Stimulated activated CD4-positive, alpha-beta T cell treated with anti-CD3 and anti-CD28 coated beads, Interleukin-1b, Interleukin-23, amount 100 ng/mL, for 4 hours (primary cell): ENCODE measurements at regions not wholly inside any gene's neighbourhood (a gene's known extent, or its start where the extent isn't known, plus 50 kb on each side); places are given as distances from the start of the nearest gene placed in this dataset.
"Not testable (repeated sequence)": the region's sequence is repeated elsewhere in the genome, so short reads cannot be mapped to it uniquely, and the experiment has no call there.

Source experiments
- DNase-seq, 2 donors: peaks; one replicate each; pipeline ENCODE4 v3.0.0-alpha.2; 2020; ENCODE audit warnings: low read depth in 2 of 2

DNA sequence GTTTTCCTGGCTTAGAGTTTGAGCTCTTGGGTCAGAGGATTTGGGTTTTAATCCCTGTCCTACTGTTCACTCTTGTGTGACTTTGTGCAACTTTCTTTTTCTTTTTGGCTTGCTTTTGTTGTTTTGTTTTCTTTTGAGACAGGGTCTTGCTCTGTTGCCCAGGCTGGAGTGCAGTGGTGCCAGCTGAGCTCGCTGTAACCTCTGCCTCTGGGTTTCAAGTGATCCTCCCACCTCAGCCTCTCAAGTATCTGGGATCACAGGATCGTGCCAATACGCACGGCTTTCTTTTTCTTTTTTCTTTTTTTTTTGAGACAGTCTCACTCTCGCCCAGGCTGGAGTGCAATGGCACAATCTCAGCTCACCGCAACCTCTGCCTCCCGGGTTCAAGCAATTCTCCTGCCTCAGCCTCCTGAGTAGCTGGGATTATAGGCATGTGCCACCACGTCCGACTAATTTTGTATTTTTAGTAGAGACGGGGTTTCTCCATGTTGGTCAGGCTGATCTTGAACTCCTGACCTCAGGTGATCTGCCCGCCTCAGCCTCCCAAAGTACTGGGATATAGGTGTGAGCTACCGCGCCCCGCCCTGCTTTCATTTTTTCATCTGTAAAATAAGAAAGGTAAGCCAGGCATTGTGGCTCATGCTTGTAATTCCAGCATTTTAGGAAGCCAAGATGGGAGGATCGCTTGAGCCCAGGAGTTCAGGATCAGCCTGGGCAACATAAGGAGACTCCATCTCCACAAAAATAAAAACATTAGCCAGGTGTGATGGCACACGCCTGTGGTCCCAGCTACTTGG is 76.1 kb upstream of the ZNF217 start:
- DNase-seq = not testable (repeated sequence)

DNA sequence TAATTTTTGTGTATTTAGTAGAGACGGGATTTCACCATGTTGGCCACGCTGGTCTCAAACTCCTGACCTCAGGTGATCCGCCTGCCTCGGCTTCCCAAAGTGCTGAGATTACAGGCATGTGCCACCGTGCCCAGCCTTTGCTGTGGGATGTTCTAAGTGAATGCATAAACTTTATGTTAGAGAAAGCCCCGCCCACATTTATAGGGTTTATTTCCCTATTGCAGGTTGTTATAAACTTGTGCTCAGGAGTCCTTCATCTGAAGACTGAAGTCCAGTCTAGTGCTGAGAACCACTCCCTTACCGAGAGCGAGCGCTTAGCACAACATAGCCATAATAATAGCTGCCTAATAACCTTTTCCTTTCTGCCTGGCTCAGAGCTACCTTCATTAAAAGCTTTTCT is 75.4 kb upstream of the ZNF217 start:
- DNase-seq = no peak

DNA sequence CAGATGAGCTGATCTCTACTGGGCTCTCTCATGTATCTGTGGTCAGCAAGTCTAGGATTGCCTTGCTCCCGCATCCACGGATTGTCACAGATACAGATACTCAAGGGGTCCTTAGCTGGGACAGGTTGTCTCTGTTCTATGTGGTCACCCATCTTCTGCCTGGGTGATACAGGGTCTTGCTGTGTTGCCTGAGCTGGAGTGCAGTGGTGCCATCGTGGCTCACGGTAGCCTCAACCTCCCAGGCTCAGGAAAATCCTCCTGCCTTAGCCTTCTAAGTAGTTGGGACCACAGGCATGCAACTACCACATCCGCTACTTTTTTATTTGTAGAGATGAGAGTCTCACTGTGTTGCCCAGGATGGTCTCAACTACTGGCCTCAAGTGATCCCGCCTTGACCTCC is 72.5 kb upstream of the ZNF217 start:
- DNase-seq = no peak

DNA sequence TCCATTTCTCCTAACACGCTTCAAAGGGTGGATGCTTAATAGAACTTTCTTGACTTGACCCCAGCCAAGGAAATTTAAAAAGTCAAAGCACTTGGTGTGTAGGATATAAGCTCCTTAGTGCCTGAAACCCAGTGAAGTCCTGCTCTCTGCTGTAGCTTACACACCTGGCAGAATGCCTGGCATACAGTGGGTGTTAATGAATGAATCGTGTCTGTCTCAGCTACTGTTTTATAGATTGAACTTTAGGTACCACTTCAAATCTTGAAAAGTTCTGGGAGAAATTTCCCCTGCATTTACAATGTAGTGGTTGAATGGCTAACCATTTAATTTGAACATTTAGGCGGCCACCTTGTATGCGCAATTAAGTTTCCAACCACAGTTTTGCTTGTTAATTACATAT is 70.5 kb upstream of the ZNF217 start:
- DNase-seq = no peak

DNA sequence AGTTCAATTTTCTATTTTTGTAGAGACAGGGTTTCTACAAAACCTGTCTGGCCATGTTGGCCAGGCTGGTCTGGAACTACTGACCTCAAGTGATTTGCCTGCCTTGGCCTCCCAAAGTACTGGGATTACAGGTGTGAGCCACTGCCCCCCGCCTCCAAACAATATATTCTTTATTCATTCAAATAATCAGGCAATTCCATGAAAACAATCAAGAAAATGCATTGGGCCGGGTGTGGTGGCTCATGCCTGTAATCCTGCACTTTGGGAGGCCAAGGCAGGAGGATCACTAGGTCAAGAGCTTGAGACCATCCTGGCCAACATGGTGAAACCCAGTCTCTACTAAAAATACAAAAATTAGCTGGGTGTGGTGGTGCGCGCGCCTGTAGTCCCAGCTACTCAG is 69.9 kb upstream of the ZNF217 start:
- not testable (repeated sequence) for DNase-seq

DNA sequence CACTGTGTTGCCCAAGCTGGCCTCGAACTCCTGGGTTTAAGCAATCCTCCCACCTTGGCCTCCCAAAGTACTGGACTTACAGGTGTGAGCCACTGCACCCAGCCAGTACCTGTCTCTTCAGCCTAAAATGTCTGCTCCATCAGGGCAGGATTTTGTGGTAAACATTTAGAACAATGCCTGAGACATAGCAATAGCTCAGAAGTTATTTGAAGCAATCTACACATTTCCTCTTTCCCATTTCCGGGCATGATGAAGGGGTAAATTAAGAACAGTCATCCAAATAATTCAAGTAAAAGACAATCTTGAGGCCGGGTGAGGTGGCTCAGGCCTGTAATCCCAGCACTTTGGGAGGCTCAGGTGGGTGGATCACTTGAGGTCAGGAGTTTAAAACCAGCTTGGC is 69.0 kb upstream of the ZNF217 start:
- DNase-seq = no peak

DNA sequence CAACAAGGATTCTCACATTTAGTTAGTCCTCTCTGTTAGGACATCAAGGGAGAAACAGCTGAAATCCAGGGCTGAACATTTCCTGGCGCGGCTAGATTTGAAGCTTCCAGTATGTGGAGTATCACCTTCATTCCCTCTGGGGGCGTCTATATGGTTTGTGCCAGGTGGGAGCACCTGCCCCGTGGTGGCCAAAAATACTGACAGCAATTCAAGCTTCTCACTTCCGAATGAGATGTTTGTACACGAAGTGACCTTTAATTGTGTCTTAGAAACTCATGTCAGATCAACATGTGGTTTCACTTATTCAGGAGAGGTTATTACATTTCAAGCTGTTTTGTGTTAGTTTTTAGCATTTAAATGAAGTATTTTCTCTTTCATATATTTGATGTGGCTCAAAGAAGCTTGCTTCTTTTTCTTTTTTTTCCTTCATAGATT is 67.3 kb upstream of the ZNF217 start:
- no peak for DNase-seq

DNA sequence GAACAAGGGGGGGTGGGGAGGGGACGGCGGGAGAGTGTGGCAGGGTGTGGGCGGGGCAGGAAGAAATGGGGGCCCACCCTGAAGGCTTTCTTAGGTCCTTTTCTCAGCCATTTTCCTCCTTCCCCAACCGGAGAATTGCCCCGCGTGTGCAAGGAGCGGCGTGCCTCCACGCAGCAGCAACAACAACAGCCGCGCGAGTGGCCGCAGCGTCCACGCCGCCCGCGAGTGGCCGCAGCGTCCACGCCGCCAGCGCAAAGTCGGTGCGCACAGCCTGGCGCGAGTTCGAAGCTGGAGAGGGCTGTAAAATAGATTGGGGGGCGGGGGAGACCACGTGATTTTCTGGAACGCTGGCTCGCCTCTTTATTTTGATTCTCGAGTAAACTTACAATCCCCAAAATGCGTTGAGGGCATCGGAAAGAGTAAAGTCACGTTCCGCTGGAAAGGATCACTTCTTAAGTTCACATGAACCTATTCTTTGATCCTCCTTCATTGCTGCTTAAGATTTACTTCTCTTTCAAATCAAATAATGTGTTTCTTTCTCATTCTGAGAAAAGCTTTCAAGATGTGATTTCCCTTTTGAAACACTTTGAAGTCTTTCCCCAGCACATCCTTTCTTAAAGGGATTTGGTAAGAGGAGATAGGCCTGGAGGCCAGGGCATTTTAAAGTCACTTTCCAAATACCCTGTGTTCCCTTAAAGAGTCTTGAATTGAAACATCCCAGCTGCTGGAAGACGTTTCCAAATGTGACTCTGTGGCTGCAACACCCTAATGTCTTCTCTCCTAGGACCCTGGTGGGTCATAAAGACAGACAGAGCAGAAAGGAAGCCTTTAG is 66.7 kb upstream of the ZNF217 start:
- peak; percentile 23 to 32 for DNase-seq

DNA sequence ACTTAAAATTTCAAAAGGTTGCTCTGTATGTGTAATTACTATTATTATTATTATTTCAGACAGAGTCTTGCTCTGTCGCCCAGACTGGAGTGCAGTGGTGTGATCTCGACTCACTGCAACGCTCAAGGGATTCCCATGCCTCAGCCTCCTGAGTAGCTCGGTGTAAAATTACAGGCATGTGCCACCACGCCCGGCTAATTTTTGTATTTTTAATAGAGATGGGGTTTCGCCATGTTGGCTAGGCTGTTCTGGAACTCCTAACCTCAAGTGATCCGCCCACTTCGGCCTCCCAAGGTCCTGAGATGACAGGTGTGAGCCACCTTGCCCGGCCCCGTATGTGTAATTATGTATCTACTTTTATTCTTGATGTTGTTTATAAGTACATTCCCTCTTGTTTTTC is 65.3 kb upstream of the ZNF217 start:
- DNase-seq = no peak

DNA sequence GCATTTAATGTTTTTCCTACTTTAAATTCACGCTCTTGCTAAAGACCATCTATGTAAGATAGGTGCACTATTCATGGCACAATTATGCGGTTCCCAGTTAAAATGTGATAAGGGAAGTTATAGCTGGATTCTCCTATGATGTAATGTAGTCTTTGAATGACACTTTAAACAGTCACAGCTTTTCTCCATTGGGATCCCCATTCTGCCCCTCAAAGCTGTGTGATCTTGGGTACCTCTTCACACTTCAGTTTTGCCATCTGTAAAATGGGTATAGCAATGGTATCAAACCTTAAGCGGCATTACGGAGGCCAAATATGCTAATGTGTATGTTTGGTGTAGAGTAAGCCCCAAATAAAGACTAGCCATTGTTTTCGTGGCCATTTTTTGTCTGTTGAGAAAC is 64.7 kb upstream of the ZNF217 start:
- no peak for DNase-seq

DNA sequence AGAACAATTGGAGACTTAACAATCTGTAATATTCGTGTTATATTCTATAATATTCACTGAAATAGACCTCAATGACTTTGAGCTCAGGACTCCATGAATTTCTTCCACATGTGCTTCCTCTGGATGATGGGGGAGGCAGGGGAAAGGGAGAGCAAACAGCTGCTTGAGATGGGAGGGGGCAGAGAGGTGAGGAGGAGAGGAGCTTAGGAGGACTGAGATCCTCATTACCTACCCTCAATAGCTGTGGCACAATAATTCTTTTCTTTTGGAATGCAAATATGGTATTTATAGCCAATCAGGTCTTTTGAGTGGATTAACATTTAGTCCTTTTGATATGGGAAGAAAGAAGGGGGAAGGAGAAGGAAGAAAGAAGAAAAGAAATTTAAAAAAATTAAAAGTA is 64.1 kb upstream of the ZNF217 start:
- DNase-seq = no peak

DNA sequence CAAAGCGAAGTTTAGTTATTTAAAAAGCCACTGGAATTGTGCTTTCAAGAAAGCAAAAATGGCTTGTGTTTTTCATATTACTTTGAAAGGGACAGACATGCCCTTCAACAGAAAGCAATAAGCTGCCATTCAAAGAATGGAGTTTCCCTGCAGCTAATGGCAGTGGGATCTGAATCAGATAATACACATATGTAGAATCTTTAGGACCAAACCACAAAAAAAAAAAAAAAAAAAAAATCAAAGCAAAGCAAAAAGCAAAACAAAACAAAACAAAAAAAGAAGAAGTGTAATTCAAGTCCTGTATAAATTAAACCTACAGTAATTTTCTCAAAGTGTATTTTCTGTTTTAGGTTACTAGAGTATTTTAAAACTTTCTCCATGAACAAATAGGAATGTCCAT is 63.6 kb upstream of the ZNF217 start:
- DNase-seq = no peak

DNA sequence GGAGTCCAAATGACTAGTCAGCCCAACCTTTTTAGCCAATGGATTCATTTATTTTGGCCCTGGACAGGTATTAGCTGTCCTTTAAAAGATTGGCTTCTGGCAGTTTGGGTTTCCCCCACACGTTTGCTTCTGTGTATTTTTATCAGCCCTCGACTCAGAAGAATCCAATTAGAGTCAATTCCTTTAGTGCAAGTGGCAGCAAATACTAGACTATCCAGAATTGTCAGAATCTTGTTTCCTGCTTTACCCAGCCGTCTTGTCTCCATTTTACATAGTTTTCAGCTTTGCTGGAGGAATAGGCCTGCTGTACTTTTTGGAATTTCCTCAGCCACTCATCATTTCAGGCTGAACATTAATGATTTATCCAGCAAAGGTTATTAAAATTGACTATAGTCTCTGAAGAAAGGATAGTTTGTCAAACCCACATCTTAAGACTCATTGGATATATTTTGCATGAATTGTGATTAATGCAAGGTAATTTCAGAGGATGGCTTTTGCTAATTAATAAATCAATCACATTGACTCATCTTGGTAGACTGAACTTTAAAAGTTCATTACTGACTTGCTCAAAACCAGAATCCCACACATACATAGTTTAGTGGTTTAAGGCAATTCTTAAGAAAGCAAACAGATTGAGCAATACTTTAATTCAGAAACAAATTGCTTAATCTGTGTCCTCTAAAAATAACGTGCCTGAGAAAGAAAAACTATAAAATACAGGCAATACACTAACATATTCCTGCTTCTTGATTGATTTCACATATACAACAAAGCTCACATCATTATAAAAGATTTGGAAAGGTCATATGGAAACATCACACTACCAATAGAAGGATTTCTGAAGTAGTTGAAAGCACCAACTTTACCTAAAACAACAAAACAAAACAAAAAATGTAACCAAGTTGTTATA is 62.9 kb upstream of the ZNF217 start:
- no peak for DNase-seq

DNA sequence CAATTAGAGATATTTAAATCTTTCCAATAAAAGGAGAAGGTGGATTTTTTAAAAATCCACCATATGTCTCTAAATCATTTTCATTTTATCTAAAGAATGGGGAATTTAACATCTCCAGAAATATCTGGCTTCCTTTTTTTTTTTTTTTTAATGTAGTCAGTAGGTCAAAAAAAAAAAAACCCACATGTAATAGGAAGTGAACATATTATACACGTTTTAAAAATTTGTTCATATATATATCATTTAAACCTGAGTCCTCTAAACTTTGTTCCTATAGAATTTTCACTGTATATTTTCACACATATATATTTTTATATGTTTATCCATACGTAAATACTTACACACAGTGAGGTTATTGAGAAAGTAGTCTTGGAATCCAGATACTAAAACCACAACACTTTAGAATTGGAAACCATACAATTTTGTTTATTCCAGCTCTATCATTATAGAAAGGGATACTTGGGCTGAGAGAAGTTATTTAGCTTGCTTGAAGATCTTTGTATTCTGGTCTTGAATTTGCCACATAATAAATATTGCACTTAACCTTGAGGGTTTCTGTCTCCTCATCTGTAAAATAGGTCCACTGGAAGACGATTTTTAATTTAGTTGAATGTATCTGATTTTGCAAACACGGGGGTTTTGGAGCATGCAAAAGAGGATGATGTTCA is 62.1 kb upstream of the ZNF217 start:
- DNase-seq = no peak

DNA sequence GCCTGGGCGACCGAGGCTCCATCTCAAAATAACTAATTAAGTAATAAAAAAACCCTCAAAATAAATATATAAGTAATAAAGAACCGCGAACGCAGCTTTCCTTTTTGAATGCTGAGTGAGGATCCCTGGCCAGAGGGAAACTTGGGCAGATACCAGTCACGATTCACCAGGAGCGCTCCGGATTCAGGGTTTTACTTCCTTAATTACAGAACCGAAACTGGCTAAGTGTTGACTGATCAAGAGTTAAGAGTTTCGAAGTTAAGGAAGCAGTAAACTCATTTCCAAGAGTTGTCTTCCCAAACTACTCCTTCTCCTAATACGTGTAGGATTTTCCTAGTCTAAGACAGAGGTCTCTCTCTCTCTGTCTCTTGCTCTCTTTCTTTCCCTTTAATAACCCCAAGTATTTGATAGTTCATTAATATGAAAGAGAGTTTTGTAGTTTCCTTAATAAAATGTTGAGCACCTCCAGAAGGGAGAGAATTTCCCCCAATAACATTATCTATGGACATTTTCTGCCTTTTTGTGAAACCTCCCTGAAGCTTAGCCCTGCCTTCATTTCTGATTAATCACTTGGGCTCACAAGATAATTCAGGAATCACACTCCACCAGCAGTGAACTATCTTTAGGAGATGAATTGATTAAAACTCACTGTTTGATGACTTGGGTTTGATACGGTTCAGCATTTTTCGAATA is 61.4 kb upstream of the ZNF217 start:
- DNase-seq = no peak

DNA sequence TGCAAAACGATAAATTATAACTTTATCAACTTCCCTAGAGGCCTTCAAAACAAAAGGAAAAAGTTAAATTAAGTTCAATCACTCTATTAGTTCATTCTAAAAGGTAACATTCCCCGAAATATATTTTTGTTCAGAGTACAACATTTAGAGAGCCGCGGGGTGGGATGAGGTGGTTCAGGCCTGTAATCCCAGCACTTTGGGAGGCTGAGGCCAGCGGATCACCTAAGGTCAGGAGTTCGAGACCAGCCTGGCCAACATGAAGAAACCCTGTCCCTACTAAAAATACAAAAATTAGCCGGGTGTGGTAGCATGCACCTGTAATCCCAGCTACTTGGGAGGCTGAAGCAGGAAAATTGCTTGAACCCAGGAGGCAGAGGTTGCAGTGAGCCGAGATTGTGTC is 60.9 kb upstream of the ZNF217 start:
- not testable (repeated sequence) for DNase-seq

DNA sequence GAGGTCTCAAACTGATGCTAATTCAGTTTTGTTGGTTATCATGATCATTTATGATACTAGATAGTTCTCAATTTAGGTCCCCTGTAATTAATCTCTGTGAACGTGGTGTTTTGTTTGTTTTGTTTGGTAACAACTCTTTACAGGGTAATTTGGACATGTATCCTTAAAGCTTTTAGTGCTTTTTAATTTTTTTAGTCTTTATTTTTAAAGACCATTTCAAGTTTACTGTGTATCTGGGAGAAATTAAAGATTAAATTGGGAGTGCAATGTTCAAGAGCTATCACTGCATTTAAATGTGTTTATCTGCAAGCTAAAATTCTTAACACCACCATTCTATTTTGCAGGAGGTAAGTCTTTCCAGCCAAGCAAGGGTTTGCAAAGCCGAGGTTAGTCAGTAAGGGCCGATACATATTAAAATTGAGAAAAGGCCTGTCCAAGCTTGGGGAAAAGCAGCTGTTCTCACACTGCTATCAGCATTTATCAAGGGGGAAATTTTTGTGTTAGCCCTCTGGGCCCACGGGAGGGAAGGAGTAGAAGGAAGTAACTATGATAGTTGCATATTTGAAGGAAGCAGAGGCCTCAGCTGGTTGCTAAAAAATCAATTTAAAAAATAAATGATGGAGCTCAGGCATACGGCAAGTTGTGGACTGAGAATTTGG is 59.3 kb upstream of the ZNF217 start:
- no peak for DNase-seq

DNA sequence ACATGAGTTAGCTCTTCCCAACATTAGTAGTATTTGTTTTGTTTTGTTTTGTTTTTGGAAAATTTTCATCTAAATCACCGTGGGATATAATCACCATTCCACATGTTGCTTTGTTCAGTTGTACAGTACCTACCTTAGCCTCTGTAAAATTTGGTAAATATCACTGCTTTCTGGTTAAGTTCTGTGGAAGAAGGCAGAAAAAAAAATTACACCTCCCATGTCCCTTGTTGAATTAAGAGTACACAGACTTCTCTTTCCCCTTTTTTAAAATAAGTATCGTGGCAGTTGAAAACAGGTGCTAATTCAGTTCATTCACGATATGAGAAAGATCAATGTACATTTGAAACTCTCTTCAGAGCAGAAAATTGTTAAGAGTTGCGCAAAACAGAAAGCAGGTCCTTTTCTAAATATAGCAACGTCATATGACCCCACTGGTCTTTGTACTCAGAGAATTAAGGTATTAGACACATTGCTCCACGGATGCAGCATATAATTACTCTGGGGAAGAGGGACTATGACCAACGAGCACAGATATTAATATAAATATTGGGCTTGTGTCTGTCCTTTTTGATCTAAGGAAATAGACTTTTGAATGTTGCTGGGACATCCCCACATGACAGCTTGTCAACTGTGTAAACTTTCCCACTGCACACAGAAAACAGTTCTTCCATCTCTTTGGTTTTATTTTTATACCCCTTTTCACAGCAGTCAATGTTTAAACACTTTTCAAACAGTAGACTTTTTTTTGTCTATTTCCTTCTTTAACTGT is 58.6 kb upstream of the ZNF217 start:
- DNase-seq = no peak

DNA sequence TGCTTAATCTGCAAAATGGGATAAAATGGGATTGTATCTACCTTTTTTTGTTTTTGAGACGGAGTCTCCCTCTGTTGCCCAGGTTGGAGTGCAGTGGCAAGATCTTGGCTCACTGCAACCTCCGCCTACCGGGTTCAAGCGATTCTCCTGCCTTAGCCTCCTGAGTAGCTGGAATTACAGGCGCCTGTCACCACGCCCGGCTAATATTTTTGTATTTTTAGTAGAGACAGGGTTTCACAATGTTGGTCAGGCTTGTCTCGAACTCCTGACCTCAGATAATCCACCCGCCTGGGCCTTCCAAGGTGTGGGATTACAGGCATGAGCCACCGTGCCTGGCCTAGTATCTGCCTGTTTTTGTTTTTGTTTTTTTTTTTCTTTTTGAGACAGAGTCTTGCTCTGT is 55.9 kb upstream of the ZNF217 start:
- DNase-seq = not testable (repeated sequence)
